Osteocyte (in vitro differentiated cells): ENCODE measurements at regions not wholly inside any gene's neighbourhood (a gene's known extent, or its start where the extent isn't known, plus 50 kb on each side); places are given as distances from the start of the nearest gene placed in this dataset.

ENCODE experiments used
- DNase-seq: peaks from one replicate; pipeline ENCODE4 v3.0.0; 2021; ENCODE audit warnings: mixed read lengths; ENCODE audit not compliant: unreplicated experiment; ENCODE audit errors: extremely low spot score
- H3K27ac Mint-ChIP-seq: one replicate; pipeline ENCODE4 v1.8.0; 2021; ENCODE audit warnings: mild to moderate bottlenecking, mixed read lengths; ENCODE audit not compliant: unreplicated experiment
- H3K27me3 Mint-ChIP-seq: one replicate; pipeline ENCODE4 v1.8.0; 2021; ENCODE audit warnings: mixed read lengths; ENCODE audit not compliant: unreplicated experiment
- H3K36me3 Mint-ChIP-seq: one replicate; pipeline ENCODE4 v1.8.0; 2021; ENCODE audit warnings: mixed read lengths; ENCODE audit not compliant: unreplicated experiment
- H3K4me1 Mint-ChIP-seq: one replicate; pipeline ENCODE4 v1.8.0; 2021; ENCODE audit warnings: mixed read lengths; ENCODE audit not compliant: unreplicated experiment
- H3K4me3 Mint-ChIP-seq: one replicate; pipeline ENCODE4 v1.8.0; 2021; ENCODE audit warnings: mild to moderate bottlenecking, moderate library complexity, mixed read lengths; ENCODE audit not compliant: unreplicated experiment
- H3K9me3 Mint-ChIP-seq: one replicate; pipeline ENCODE4 v1.8.0; 2021; ENCODE audit warnings: mixed read lengths; ENCODE audit not compliant: unreplicated experiment
- TF ChIP-seq, protein P1 (sequence below): fragments of 200-600 bp; sonication (generic); IDR thresholded peaks from 2 replicates; pipeline ENCODE4 v1.5.0; 2021; ENCODE audit warnings: antibody characterized with exemption, mild to moderate bottlenecking, moderate library complexity

DNA sequence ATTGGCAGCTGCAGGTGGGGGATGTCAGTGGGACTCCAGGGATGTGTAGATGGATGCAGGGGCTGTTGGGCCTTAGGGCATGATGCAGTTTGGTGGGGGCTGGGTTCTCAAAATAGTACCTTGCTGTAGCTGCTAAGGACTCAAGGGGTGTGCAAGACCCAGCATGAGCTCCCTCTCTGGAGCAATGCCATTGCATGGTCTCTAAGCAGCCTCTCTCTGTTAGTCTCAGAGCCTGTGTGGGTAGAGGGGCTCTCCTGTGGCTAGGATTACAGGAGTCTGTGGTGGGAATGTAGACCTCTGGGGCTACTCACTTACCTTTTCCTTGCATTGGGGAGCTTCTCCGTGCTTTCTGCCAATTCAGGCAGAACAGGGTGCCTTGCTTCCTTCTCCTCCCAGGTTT, 228.9 kb downstream of the LPIN1 start:
- no peak for DNase-seq
- Mint-ChIP-seq H3K27ac (no peak overlapping the region), H3K4me3 (no peak overlapping the region), H3K9me3 (peaks cover 37% of the 10 kb centered on the region), H3K27me3 (peaks cover 10% of the 10 kb centered on the region), H3K4me1 (peaks cover 7% of the 10 kb centered on the region), H3K36me3 (peaks cover 25% of the 10 kb centered on the region)
- TF ChIP-seq, protein P1, sequence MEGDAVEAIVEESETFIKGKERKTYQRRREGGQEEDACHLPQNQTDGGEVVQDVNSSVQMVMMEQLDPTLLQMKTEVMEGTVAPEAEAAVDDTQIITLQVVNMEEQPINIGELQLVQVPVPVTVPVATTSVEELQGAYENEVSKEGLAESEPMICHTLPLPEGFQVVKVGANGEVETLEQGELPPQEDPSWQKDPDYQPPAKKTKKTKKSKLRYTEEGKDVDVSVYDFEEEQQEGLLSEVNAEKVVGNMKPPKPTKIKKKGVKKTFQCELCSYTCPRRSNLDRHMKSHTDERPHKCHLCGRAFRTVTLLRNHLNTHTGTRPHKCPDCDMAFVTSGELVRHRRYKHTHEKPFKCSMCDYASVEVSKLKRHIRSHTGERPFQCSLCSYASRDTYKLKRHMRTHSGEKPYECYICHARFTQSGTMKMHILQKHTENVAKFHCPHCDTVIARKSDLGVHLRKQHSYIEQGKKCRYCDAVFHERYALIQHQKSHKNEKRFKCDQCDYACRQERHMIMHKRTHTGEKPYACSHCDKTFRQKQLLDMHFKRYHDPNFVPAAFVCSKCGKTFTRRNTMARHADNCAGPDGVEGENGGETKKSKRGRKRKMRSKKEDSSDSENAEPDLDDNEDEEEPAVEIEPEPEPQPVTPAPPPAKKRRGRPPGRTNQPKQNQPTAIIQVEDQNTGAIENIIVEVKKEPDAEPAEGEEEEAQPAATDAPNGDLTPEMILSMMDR: no peak

DNA sequence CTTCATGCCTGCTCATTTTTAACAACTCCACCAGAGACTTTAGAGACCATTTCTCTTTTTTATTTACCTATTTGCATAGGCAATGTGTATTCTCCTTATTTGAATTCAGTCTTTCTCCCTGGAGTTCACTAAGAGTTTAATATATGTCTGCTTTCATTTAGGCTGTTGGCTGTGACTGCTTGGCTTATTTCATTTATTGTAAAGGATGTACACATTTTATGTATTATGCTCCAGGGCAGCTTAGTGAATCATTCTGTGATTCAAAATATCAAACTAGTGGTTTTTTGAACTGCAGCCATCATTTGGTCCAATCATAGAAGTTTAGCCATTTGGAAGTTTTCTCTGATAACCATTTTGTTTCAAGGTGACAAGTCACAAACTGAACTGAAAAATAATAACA, 229.6 kb downstream of the LPIN1 start:
- Mint-ChIP-seq H3K27me3 (peaks cover 10% of the 10 kb centered on the region), H3K4me3 (no peak overlapping the region), H3K36me3 (peaks cover 25% of the 10 kb centered on the region), H3K9me3 (peaks cover 37% of the 10 kb centered on the region), H3K4me1 (peaks cover 14% of the 10 kb centered on the region), H3K27ac (no peak overlapping the region)
- TF ChIP-seq, protein P1: no peak
- DNase-seq: no peak

DNA sequence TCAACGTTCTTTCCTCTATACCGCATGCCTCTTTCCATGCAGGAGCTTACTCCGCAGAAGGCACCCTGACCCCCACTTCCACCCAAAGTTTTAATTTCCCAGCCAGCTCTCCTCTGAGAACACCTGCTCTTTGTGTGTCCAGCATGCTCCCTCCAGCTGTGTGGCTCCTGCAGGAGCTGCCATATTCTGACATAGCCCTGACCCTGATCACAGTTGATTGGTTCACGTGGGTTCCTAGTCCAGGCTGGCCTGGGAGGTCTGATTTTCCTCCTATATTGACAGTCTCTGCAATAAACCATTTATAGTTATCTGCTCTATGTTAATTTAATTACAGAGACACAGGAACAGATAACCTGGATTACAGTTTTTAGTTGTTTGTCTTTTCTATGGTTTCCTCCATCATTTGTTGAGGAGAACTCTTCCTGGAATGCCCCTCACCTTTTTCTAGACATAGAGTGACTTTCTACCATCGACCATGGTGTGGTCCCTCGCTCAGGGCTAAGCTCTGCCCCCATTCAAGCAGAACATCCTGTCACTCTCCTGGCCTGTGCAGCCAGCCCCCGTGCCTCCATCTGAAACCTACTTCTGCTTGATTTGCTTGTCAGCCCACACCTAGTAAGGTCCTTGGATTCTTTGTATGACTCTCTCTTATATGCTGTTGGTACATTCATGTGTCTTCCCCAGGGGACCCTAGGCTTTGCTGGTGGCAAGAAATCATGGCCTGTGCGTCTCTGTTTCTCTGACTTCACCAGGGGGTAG, 231.5 kb downstream of the LPIN1 start:
- peaks cover 21% of the 10 kb centered on the region for H3K4me1 Mint-ChIP-seq
- no peak overlapping the region for H3K27ac Mint-ChIP-seq
- H3K4me3 Mint-ChIP-seq: no peak overlapping the region
- H3K36me3 Mint-ChIP-seq: peaks cover 16% of the 10 kb centered on the region
- H3K9me3 Mint-ChIP-seq: peaks cover 20% of the 10 kb centered on the region
- TF ChIP-seq, protein P1: no peak
- no peak for DNase-seq
- peaks cover 6% of the 10 kb centered on the region for H3K27me3 Mint-ChIP-seq

DNA sequence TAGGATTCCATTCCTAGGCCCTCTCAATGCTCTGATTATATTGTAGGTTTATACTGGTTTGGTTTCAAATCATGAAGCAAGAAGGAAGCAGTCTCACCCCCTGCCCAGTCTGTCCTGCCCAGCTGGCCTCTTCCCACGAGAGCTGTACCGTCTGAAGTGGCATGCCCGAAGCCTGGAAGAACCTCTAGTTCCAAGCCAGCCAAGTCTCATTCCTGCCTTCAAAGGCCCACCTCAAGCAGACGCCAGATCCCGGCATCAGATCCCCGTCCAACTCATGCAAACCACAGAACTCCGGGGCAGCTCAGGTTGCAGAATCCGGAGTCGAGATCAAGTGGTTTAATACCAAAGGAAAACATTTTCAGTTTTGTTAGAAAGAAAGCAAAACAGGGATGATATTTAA, 234.4 kb downstream of the LPIN1 start:
- peak overlapping the region; percentile 65 for H3K27ac Mint-ChIP-seq
- DNase-seq: no peak
- H3K27me3 Mint-ChIP-seq: peaks cover 32% of the 10 kb centered on the region
- H3K4me1 Mint-ChIP-seq: peaks cover 23% of the 10 kb centered on the region
- H3K4me3 Mint-ChIP-seq: peak overlapping the region; percentile 3
- no peaks in the 10 kb centered on the region for H3K9me3 Mint-ChIP-seq
- no peaks in the 10 kb centered on the region for H3K36me3 Mint-ChIP-seq
- TF ChIP-seq, protein P1: no peak

DNA sequence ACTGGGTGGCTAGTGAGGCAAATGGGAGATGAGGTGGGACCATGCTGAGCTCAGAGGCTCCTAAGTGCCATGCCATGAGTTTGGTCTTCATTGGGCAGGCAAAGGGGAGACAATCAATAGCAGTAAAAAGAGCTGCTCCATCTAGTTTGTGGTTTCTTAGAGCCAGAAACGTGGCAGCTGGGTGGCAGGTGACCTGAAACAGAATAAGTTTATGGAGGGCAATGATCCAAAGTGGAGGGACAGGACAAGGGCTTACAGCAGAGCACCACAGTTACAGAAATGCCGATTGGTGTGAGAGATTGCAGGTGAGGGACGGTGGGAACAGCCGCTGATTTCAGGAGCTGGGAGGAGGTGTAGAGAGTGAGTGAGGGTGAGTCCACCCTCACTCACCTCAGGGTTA, 237.0 kb downstream of the LPIN1 start:
- TF ChIP-seq, protein P1: no peak
- peaks cover 22% of the 10 kb centered on the region for H3K4me1 Mint-ChIP-seq
- H3K27ac Mint-ChIP-seq: no peak overlapping the region
- no peaks in the 10 kb centered on the region for H3K9me3 Mint-ChIP-seq
- DNase-seq: no peak
- H3K27me3 Mint-ChIP-seq: peaks cover 31% of the 10 kb centered on the region
- H3K4me3 Mint-ChIP-seq: no peak overlapping the region
- H3K36me3 Mint-ChIP-seq: no peaks in the 10 kb centered on the region
